CD4-positive, alpha-beta T cell treated with Interleukin-6 at 100 ng/mL for 8 hours (primary cell): ENCODE measurements at regions not wholly inside any gene's neighbourhood (a gene's known extent, or its start where the extent isn't known, plus 50 kb on each side); places are given as distances from the start of the nearest gene placed in this dataset.

Experiments used
- DNase-seq: peaks from one replicate; pipeline ENCODE4 v3.0.0-alpha.2; 2020; ENCODE audit warnings: mixed read lengths, low spot score

- no peak for DNase-seq
These were observed 174.5 kb downstream of the KCTD12 start for GRCh38 chr13:76711550-76712182.

GRCh38 chr13:76709851-76710250 lies 176.4 kb downstream of the KCTD12 start:
- no peak for DNase-seq

- no peak for DNase-seq
These were observed 178.0 kb downstream of the KCTD12 start for GRCh38 chr13:76708138-76708688.

DNA sequence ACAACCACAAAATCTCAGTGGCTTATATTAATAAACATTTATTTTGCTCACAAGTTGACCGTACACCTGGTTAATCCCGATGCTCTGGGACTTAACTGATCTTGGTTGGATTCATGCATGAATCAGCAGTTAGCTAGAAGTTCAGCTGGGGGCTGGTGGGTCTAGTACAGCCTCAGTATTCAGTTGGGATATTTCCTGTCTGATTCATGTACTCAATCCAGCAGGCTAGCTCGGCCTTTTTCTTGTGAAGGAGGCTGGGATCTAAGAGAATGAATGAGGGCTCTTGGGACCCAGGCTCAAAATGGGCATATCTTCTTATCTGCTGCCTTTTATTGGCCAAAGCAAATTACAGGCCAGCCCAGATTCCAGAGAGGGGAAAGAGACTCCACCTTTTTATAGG lies 178.8 kb downstream of the KCTD12 start:
- DNase-seq, result no peak

DNA sequence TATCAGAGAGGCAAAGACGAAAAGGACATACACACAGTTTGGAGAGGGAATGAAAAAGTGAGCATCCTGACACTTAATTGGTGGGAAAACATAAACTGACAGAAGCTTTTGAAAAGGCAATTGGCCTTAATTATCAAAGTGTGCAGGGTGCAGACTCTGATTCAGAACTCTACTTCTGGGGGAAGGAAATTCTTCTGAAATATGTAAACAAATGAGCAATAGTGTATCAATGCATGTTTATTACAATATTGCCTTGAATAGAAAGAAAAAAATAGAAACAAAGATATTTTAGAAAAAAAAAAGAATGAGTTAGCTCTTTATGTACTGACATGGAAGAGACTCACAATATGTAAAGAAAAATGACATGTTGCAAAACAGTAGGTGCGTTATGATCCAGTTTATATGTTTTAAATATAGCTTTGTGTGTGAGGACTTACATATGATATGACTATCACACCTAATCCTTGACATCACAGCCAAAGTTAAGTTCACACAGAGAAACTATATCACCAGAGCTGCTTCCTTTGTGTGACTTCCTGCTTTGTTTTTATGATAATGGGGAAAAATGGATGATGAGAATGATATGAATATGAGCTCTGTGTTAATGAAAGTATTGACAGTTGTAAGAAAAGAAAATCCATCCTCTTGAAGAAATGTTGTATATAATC lies 182.4 kb downstream of the KCTD12 start:
- no peak for DNase-seq

- DNase-seq, result no peak
These were observed 183.0 kb downstream of the KCTD12 start for GRCh38 chr13:76703216-76703615.

DNA sequence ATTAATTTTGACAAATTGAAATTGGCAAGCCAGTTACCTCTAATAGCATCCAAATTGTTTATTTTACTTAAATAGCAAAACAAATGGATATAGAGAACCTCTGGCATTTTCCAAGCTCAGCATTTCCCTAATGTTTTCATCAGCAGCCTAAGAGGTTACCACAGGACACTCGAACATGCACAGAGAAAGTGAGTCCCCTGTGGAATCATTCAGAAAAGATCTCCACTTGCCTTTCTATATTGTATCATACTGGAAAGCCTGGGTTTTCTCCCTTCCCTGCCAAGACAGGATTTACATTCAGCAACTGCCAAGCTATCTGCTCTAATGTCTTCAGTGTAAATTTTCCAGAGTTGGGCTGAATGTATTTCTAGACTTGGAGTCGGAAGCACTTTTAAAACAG lies 188.9 kb downstream of the KCTD12 start:
- no peak for DNase-seq

GRCh38 chr13:76696370-76696769 lies 189.8 kb downstream of the KCTD12 start:
- DNase-seq, result no peak

- DNase-seq, result no peak
These were observed 193.1 kb downstream of the KCTD12 start for GRCh38 chr13:76693086-76693485.

GRCh38 chr13:76692346-76692745 lies 193.9 kb downstream of the KCTD12 start:
- DNase-seq, result no peak

- DNase-seq, result no peak
These were observed 195.6 kb downstream of the KCTD12 start for GRCh38 chr13:76690611-76691010.

DNA sequence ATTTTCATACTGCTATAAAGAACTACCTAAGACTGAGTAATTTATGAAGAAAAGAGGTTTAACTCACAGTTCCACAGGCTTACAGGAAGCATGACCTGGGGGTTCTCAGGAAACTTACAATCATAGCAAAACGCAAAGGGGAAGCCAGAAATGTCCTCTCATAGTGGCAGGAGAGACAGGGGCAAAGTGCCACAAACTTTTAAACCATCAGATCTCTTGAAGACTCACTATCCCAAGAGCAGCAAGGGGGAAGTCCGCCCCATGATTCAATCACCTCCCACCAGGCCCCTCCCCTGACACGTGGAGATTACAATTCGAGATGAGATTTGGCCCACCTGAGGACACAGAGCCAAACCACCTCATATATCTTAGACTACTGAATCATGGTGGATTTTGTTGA lies 198.7 kb downstream of the KCTD12 start:
- DNase-seq, result no peak

GRCh38 chr13:76685938-76686337 lies 200.3 kb downstream of the KCTD12 start:
- DNase-seq, result no peak

DNA sequence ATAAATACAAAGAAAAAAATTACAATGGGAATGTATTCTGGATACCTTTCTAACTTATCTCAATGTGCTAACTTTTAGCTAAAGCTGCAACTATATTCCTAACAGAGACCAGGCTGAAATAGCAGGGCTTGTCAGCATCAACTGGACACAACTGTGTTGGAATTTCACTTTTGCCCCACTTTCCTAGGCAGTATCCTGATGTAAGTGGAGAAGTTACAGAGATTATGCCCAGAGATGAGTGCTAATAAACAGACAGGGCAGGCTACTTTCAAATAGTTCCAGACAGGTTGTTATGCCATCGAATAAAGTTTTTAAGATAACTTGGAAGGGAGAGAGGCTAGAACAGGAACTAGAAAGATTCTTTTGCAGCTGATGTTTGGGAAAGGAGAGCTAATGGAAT lies 201.9 kb downstream of the KCTD12 start:
- no peak for DNase-seq

- no peak for DNase-seq
These were observed 202.4 kb downstream of the KCTD12 start for GRCh38 chr13:76683854-76684253.

- no peak for DNase-seq
These were observed 203.0 kb downstream of the KCTD12 start for GRCh38 chr13:76683168-76683567.

DNA sequence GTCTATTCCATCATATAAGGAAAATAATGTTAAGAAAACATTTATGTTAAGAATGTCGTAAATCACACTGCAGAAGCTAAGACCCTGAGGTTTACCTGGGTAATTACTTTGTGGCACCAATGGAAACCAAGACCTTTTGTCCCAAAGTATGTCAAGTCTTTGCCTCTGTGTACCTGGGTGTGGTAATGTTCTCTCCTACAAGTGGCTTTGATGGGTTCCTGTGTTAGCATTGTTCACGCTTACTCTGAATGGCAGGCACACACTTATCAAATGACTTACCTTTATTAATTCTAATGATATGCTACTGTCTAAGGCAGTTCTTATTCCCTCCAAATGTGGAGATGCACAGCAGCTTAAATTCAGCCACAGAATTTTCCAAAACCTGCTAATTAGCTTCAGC lies 206.1 kb downstream of the KCTD12 start:
- DNase-seq, result no peak

GRCh38 chr13:76677043-76677442 lies 209.2 kb downstream of the KCTD12 start:
- DNase-seq, result no peak

- DNase-seq, result no peak
These were observed 213.8 kb downstream of the KCTD12 start for GRCh38 chr13:76672420-76672819.

DNA sequence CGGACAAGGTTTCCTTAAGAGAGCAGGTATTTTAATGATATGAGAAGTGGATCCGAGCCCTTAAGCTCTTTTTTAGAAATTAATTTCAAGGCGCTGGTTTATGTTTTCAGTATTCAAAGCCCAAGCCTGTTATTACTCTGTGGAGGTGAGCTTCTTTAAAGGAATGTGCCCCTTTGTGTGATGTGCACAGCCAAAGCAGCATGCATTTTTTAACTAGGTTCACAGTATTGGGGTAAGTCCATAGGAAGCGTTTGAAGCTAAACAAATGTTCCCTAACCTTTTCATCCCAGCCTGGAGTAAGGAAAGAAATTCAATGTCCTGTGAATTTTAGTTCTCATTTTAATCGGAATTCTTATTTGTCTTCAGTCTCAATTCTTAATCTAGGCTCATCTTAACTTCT lies 217.5 kb downstream of the KCTD12 start:
- no peak for DNase-seq

GRCh38 chr13:76668141-76668540 lies 218.1 kb downstream of the KCTD12 start:
- DNase-seq, result no peak

GRCh38 chr13:76667551-76667950 lies 218.7 kb downstream of the KCTD12 start:
- no peak for DNase-seq

DNA sequence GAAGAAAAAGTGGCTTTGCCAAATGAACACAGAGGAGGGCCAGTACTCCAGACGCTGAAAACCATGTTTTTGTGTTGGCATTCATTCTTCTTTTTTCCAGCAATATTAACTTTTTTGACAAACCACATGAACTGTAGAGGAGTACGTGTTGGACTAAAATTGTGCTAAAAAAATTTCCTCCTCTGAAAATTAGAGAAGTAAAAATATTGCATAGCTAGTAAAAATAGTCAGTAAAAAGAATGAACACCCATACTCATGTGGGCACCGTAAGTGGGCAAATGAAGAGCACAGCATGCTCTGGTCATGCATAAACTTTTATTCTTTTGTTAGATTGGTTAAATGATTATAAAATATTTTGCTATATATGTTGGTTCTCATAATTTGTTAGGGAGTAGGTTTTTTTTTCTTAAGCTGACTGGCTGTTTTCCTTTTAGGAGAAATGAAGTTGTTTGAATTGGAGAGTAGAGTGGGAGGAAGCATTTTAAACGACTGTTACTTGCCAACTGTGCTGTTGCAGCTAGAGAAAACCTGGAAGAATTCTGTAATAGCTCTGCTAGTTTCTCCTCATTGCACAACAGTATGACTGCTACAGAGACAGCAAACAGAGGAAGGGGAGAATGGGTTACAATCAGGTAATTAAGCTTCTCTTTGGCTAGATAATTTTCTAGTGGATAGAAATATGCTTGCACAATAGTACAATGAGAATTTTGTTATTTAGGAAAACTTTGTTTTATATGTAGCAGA lies 222.4 kb downstream of the KCTD12 start:
- DNase-seq, result no peak
